Activated effector memory CD4-positive, alpha-beta T cell treated with anti-CD3 and anti-CD28 coated beads, Interleukin-2, amount 50 U/mL, for 16 hours (primary cell): ENCODE measurements at regions not wholly inside any gene's neighbourhood (a gene's known extent, or its start where the extent isn't known, plus 50 kb on each side); places are given as distances from the start of the nearest gene placed in this dataset.
A peak's percentile ranks its signal among the peaks of the same experiment; 100 is the strongest.
"Not testable (repeated sequence)": the region's sequence is repeated elsewhere in the genome, so short reads cannot be mapped to it uniquely, and the experiment has no call there.

ENCODE experiments used
- DNase-seq: peaks from one replicate; pipeline ENCODE4 v3.0.0-alpha.2; 2020

GRCh38 chr10:8128511-8128910 is 74.0 kb downstream of the GATA3 start:
- no peak for DNase-seq

- DNase-seq = no peak
These were observed 75.0 kb downstream of the GATA3 start for GRCh38 chr10:8129438-8129837.

DNA sequence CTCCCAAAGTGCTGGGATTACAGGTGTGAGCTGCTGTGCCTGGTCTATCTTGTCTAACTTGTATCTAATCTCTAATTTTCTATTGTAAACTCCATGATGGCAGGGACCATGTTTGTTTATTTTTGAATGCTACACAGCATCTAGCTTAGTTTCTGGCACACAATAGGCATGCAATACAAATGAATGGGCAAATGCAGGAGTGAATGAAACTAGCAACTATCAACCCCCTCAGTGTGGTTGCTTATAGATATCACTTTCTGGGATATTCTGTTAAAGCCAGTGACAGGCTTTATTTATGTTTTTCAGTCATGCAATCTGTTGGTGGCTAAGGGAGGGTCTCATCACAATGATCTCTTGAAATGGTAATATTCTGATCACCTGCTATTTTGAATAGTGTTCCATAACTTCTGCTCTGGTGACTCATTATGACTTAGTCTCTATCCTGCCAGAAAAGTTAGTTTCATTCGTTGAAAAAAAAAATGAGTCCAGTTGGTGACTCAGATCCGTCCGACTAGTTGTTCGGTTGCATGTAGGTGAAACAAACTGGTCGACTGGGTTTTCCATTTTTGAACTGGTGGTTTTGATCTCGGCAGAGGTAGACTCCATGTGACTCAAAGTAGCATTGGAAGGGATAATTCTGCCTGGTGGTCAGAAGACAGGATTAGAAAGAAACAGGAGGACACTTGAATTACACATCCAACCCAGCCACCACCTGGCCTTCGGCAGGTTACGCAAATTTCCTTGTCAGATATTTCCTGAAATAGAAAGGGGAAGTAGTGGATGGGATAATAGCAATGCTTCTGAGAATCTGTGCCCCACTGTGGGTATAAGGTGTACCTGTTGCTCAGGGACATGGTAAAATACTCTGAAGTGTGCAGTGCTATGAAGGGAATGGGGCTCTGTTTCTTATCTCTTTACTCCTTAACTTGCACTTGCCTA is 76.8 kb downstream of the GATA3 start:
- DNase-seq = peak; percentile 68

DNA sequence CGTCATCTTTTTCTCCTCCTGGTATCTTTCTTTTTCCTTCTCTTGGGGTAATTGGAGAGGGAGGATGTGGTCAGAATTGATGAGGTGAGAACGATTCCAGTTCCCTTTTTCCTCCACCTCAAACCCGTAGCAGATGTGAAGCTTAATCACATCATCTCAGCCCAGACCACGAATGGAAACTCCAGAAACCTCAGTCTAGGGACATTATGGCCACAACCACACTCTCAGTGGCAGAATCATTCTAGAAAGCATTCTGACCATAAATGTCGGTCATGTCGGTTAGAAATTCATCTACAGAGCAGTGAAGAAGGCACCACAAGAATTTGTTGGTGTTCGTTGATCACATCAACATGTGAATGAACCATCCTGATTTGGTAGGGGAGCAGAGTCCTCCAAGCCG is 78.7 kb downstream of the GATA3 start:
- no peak for DNase-seq

- no peak for DNase-seq
These were observed 82.2 kb downstream of the GATA3 start for GRCh38 chr10:8136736-8137135.

DNA sequence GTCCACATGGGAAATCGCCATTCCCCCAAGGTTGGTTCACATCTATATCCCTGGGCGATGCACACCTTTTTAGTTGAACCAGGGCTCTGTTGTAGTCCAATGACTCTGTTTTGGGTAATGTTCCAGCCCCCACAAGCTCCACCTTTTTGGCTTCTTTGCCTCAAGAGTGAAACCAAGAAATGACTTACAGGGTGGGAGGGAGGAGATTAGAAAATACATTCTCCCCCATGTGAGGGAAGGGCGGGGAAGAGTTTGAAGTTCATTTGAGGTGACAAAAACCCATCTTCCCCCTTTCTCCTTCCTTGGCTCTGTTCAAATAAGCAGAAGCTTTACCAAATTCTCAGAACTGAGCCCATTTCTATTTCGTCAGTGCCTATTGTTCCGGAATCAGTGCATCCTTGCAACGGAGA is 82.8 kb downstream of the GATA3 start:
- peak; percentile 77 for DNase-seq

- DNase-seq = peak; percentile 69
These were observed 83.2 kb downstream of the GATA3 start for GRCh38 chr10:8137726-8138125.

- no peak for DNase-seq
These were observed 84.0 kb downstream of the GATA3 start for GRCh38 chr10:8138471-8138870.

- DNase-seq = no peak
These were observed 90.0 kb downstream of the GATA3 start for GRCh38 chr10:8144496-8144895.

DNA sequence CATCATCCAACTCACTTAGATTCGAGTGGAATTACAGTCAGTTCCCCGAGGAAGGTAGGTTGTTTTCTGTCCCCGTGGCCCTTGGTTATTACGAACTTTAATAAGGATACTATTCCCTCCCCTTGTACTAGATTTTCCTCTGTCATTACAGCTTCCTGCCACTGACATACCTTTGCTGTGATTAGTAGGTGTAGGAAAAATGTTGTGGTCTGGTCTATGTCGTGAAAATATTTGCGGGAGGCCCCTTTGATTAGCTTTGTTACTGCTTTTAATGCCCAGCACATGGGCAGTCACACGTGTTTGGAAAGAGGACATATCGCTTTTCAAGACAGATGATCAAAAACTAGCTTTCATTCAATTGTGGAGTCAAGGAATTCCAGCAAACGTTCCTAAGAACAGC is 92.2 kb downstream of the GATA3 start:
- DNase-seq = no peak

- no peak for DNase-seq
These were observed 95.5 kb downstream of the GATA3 start for GRCh38 chr10:8149991-8150390.

DNA sequence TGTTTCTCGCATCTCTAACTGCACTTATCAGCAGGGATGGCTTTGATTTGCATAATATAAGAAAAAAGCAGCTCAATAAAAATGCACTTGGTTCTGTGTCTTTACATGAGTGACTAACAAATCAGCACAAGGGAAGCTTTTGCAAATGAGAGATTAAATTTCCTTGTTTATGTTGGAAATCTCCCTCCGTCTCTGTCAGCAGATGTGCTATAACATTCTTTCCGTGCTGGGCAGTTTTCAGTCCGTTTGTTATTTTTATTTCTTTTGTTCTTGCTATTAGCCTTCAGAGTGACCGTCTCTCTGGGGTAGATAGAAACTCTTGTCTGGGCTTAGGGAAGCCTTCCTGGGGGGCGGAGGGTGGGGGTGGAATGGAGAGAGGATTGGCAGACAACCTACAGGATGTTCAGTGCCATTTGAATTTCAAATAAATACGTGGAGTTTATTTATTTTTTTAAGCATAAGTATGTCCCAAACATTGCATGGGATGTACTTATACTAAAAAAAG is 96.0 kb downstream of the GATA3 start:
- no peak for DNase-seq

- DNase-seq = no peak
These were observed 96.6 kb downstream of the GATA3 start for GRCh38 chr10:8151086-8151485.

- DNase-seq = no peak
These were observed 102.4 kb downstream of the GATA3 start for GRCh38 chr10:8156918-8157317.

- DNase-seq = no peak
These were observed 103.9 kb downstream of the GATA3 start for GRCh38 chr10:8158193-8159071.

DNA sequence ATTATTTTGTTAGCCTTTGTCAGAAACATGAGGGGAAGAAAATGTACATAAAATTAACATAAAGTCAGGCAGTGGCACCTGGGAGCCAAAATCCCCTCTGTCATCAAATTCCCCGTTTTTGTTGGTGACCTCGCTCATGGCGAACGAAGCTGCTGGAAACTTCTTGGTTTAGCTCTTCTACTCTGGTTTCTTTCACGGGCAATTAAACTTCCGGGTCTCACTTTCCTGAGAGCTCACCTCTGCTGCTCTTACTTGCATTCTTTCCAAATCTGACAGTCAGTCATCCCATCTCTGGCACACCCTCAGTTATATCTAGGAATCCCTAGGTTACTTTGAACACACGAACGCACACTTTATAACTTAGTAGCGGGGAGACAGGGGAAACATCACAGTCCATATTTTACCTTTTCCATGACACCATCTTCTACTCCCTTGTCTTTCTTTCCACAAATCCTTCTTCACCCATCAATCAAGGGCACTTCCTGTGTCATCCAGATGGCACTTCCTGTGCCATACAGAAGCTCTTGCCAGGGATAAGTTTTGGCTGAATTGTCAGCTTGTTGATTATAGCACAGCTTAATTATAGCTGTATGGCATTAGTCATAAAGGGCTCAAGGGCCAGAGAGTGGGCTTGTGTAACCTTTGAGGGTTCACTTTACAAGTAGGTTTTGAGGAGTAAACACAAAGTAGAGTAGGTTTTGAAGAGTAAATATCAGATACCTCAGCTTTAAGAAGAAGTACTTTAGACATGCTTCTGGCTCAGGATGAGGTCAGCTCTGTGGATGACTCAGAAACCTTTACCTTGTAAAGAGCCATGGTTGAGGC is 105.1 kb downstream of the GATA3 start:
- DNase-seq = no peak

DNA sequence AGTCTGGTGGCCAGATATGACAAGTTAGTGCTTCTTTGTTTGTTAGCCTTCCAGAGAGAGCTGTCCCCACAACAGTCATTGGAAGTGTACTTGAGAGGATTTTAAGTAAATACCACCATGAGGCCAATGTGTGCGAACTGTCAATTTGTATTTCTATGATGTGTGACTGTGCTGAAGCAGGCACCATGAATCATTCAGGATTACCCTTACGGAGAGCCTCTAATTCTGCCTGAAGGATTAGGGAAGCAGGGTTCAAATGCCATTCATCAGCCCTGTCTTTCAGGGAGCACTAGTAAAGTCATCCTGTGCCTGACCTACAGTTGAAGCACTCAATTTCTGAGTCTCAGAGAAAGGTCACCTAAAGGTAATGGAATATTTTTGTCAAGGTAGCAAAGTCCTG is 109.3 kb downstream of the GATA3 start:
- no peak for DNase-seq

DNA sequence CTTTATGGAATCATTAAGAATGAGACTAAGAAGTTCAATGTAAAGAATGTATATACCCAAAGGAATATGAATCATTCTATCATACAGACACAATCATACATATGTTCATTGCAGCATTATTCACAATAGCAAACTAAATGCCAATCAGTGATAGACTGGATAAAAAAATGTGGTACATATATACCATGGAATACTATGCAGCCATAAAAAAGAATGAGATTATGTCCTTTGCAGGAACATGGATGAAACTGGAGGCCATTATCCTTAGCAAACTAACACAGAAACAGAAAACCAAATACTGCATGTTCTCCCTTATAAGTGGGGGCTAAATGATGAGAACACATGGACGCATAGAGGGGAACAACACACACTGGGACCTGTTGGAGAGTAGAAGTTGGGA is 110.2 kb downstream of the GATA3 start:
- not testable (repeated sequence) for DNase-seq

GRCh38 chr10:8168836-8169235 is 114.3 kb downstream of the GATA3 start:
- no peak for DNase-seq

- DNase-seq = no peak
These were observed 116.5 kb downstream of the GATA3 start for GRCh38 chr10:8171008-8171407.

GRCh38 chr10:8172604-8173003 is 118.1 kb downstream of the GATA3 start:
- no peak for DNase-seq

DNA sequence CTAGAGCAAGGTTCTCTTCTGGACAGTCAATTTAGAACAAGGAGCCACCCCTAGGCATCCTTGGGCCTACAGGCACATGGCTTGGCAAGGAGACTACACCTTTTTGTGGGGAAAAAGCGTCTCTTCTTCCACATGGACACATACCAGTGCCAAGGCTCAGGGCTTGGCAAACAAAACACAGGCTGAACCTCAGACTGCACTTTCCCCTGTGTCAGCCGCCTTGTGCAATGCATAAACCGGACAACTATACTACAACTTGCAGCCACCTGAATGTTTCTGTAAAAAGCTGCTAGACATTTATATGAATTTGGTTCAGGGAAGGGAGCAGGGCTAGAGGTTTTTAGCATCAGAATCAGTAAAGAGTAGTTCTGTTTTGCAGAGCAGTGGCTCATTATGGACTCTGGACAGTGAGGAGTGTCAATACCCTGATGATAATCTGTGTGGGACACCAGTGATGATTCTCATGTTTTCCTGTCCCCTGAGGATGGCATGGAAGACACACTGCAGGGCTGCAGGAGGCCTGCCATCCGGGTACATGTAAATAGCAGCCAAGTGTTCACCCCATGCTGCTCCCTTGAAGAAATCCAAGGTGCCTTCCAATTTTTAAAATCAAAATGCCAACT is 118.9 kb downstream of the GATA3 start:
- DNase-seq = no peak
